ENCODE measurements at regions not wholly inside any gene's neighbourhood (a gene's known extent, or its start where the extent isn't known, plus 50 kb on each side); places are given as distances from the start of the nearest gene placed in this dataset.

DNA sequence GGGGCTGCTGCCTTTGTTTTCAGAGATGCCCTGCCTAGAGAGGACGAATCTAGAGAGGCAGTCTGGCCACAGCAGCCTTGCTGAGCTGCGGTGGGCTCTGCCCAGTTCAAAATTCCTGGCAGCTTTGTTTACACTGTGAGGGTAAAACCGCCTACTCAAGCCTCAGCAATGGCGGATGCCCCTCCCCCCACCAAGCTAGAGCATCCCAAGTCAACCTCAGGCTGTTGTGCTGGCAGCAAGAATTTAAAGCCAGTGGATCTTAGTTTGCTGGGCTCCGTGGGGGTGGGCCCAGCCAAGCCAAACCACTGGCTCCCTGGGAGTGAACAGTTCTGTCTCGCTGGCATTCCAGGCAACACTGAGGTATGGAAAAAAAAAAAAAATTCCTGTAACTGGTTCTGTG lies 970.9 kb downstream of the TBC1D32 start:
- TF ChIP-seq, protein P1, sequence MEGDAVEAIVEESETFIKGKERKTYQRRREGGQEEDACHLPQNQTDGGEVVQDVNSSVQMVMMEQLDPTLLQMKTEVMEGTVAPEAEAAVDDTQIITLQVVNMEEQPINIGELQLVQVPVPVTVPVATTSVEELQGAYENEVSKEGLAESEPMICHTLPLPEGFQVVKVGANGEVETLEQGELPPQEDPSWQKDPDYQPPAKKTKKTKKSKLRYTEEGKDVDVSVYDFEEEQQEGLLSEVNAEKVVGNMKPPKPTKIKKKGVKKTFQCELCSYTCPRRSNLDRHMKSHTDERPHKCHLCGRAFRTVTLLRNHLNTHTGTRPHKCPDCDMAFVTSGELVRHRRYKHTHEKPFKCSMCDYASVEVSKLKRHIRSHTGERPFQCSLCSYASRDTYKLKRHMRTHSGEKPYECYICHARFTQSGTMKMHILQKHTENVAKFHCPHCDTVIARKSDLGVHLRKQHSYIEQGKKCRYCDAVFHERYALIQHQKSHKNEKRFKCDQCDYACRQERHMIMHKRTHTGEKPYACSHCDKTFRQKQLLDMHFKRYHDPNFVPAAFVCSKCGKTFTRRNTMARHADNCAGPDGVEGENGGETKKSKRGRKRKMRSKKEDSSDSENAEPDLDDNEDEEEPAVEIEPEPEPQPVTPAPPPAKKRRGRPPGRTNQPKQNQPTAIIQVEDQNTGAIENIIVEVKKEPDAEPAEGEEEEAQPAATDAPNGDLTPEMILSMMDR (IDR thresholded peaks at IDR 0.05) = no peak
- no peak for TF ChIP-seq POLR2AphosphoS5 (IDR thresholded peaks at IDR 0.05; ENCODE audit: low read depth, low read length)
- TF ChIP-seq TCF7L2 (IDR thresholded peaks at IDR 0.05; ENCODE audit: low read depth, low read length) = no peak
- TF ChIP-seq SIN3A (IDR thresholded peaks at IDR 0.05; ENCODE audit: borderline replicate concordance, insufficient read depth, low read depth, low read length) = no peak
